DMS53 treated with DMSO at 0.1 percent for 48 hours (cell line): ENCODE measurements at regions not wholly inside any gene's neighbourhood (a gene's known extent, or its start where the extent isn't known, plus 50 kb on each side); places are given as distances from the start of the nearest gene placed in this dataset.

Source experiments
- DNase-seq: peaks from one replicate; lab custom pipeline; 2025; ENCODE audit not compliant: unreplicated experiment; lab: John Stamatoyannopoulos, UW

DNA sequence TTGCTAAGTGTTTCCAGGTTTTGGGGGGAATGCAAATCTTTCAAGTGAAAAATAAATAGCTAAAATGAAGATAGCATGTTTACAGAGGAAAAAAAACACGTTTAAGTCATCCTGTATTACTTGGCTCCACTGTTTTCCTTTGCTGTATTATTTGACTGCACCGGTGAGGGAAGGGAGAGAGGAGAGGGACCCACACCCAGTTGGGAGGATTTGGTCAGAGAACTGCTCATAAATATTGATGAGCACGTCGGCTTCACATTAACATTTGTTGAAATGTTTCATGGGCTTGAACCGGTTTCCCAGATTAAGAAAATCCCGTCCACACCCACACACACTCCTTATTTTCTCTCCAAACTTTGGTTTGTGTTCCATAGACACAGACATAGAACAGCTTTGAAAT is 493.8 kb upstream of the MGMT start:
- no peak for DNase-seq

DNA sequence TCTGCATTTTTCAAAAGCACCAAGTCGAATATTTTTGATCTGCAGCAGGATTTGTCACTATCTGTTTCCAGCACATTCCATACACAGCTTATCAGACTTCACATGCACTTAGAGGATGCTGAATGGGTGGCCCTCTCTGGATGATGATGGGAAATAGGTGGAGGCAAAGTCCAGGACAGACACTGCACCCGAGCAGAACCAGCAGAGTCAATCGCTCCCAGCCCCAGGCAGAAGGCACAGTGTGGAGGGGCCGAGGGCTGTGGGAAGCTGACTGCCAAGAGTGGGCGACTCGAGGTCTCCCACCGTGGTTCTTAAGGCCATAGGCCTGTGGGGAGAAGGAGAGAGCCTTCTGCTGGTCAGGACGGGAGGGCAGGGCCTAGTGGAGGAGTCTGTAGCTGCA is 490.2 kb upstream of the MGMT start:
- DNase-seq, result no peak

DNA sequence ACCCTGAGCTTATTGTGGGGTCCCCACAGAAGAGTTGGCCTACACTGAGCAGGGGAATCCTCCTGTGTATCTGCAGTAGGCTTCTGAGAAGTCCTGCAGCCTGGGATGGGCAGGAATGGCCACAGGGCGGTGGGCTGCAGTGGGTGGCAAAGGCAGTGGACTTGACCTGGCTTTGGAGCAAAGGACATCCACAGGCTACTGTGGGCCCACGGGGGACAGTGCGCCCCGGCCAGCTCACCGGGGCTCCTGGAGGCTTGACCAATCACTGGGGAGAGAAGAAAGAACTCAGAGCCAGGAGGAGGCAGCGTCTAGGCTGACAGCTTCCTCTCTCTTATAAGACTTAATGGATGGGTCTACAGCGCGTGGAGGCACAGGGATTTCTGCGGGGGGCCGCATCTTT is 488.8 kb upstream of the MGMT start:
- no peak for DNase-seq

DNA sequence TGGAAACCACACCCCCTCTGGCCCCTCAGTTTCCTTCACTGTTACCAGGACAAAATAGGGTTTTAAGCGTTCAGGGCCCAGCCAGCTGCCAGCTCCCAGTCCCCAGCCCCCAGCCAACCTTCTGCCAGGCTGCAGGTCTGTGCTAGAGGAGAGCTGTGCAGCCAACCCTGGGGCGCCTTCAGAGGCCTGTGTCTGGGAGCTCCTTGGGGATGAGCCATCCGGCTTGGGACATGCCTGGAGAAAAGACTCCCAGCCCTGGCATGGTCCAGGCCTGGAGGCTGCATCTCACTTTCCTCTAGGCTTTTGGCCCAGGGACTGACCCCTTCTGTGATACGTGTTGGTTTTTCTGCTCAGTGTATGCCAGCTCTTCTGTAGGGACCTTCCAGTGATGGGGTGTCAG is 487.6 kb upstream of the MGMT start:
- DNase-seq, result no peak

DNA sequence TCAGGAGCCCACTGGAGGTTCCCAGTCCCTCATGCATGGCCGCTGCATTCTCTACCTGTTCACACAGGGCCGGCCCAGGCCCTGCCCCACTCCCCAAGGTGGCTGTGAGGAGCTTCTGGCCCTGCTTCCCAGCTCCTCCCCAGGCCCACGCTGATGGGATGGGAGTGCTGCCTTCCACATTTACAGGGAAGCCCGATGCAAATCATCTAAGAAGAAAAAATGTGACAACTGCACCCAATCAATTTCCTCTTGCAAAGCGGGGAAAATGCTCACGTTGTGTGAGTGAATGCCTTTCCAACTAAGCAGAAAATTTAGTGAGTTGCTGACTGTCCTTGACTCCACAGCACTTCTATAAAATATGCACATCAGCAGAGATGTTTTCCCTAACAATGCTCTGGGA is 485.8 kb upstream of the MGMT start:
- DNase-seq, result no peak

DNA sequence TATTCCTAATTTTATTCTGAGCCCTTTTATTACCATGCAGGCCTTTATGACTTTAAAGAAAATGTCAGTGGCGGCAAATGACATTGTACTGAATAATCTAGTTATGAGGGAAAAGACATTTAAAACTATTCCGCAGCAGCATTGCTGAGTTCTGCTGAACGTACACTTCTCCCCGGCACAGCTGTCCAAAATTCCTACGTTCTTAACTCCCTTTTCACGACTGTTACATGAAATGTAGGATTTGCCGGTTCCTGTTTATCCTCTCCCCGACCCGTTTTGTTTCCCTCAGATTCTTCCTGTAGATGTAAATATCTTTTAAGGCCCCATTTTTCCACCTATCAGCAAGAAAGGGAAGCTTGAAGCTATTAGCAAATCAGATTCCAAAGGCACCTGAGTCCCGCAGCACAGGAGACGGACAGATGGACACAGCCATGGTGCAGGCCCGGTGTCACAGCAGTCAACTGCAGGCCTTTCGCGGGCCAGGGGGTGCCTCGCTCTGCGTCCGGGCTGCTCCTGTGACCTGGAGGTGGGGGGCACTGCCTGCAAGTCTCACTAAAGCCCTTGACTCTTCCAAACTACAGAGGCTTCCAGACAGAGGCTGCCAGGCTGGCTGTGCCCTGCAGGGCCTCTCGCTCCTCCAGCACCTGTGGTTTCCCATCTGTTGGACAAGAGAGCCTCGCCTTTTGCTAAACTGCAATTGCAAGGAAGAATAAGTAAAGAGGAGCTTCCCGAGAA is 485.0 kb upstream of the MGMT start:
- DNase-seq, result no peak

DNA sequence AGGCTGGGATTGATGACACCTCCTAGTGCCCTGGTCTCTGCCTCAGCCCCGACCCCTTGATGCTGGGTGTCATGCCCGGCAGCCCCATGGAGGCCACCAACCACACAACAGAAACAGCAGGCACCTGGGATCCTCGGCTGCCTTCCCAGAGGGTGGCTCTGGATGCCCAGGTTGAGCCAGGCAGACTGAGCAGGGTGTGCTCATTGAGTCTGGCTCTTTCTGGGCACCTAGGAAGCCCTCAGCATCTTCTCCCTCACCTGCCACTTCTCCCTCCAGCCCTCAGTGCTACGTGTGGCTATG is 484.5 kb upstream of the MGMT start:
- no peak for DNase-seq

DNA sequence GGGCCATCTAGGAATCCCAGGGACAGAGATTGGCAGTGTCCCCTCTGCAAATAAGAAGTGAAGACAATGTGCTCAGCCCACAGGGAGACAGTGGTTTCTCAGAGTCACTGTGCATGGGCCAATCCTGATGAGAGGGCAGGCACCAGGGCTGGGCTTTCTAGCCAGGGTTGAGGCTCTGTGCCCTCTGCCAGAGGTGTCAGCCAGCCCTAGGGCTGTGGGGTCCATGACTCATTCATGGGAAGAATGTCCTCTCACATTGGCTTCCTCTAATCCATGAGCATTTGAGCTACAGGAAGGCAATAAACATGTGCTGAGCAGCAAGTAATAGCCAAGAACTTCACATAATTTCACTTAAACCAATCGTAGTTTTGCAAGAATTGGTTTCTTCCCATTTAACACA is 482.0 kb upstream of the MGMT start:
- DNase-seq, result no peak

DNA sequence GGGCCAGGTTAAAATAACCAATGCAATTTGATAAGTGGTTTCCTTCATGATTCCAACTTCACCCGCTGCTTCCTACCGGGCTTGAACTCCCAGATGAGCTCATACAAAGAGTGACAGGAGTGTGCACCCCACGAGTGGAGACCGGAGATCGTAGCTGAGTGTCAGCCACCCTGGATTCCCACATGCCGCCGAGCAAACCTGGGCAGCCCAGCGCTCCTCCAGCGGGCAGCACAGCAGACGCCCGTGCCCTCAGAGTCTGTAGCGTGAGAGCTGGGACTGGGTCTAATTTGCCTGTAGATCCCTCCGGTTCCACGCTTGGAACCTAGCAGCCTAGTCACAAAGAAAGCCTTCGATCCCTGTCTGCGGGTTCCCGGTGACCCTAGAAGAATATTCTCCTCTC is 476.1 kb upstream of the MGMT start:
- no peak for DNase-seq

DNA sequence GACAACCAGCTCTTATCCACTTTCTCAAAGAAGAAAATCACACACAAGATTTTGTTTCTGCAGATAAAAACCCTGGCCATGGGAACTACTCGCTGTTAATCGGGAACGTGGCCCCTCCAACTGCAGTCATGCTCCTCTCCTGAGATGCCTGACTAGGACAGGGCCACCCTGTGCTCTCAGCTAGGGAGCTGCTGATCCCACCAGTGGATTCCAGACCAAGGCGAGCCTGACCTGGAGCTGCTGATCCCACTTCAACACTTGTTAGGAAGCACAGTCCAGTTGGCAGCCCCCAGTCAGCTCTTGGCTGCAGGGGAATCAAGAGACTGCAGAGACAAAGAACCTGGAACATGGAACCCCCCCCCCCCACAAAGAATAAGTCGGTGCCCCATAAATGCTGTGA is 474.3 kb upstream of the MGMT start:
- no peak for DNase-seq

DNA sequence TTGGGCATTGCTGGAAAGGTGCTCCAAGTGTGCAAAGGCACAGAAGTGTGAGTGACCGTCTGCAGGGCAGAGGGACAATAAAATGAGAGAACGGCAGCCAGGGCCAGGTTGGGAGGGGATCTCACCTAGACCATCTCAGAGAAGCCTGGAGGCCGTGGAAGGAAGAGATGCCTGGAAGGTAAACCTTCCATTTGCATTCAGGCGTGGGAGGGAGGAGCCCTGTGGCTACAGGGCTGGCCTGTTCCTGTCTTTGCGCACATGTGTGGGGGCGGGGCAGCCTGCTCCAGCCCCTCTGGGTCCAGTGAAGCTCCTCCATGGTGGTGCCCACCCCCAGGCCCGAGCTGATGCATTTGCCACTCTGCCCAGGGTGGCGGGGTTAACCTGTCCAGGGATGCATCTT is 473.6 kb upstream of the MGMT start:
- DNase-seq, result no peak

DNA sequence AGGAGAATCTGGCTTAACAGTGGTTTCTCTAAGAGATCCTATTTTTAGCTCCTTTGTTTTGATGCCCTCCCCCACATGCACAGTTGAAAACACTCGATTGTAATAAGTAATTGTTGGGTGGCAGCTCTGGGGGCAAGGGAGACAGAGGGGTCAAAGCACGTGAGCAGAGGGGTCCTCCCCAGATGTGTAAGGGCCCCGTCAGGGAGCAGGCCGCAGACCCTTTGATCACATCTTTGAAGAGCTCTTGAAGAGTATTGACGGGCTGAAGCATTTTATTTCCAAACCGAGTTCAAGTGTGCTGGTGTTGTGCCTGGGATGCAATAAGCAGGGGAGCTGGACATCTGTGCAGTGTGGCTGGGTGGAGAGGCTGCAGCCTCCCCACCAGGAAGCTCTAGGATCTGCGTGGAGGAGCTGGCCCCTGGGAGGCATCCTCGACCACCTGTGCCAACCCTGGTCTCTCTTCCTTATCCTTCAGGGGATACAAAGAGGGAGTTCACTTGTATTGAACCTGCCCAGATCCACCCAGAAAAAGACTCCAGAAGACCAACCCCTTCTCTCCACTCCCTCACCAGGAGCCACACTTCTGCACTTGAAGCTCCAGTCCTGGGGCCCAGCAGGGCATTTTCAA is 473.0 kb upstream of the MGMT start:
- no peak for DNase-seq

DNA sequence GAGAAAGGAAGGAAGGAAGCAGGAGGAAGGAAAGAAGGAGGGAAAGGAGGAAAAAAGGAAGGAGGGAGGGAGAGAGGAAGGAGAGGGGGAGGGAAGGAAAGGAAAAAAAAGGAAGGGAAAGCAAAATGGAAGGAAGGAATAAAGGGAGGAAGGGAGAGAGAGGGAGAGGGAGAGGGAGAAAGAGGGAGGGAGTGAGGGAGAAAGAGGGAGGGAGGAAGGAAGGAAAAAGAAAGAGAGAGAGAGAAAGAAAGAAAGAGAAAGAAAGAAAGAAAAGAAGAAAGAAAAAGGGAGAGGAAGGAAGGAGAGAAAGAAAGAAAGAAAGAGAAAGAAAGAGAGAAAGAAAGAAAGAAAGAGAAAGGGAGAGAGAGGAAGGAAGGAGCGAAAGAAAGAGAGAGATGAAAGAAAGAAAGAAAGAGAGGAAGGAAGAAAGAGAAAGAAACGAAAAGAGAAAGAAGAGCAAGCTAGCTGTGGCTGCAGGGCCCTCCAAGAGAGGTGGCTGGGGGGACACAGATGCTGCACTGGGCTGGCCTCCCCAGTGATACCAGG is 472.4 kb upstream of the MGMT start:
- DNase-seq, result no peak

DNA sequence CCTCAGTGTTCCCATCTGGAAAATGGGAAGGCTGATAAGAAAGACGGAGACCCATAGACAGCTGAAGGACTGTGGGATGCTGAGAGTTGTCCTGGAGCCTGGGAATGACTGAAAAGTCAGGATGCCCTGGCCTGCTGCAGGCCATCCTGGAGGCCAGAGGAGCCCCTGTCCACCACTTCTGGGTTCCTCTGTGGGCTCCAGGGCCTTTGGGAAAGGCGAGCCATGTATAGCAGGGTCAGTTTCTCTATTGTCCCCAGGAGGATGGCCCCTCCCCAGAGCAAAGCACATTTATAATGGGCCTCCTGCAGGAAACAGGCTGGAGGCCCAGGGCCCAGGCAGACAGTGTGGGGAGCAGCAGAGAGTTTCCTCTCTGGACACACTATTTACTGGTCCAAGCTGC is 471.4 kb upstream of the MGMT start:
- DNase-seq, result no peak

DNA sequence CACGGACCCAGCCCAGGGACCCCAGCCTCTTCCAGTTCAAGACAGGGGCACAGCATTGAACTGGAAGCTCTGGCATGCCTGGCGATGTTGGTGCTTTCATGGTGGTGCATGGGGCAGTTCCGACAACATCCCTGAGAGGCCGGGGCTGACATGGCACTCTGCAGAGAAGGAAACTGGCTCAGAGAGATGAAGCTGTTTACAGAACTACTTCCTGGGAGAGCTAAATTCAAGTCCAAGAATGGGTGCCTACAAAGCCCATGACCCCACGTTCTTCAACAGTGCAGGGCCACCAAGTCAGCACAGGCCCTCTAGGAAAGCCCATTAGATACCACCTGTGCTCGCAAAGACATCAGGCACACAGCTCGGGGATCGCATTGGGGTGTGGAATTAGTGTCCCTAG is 470.9 kb upstream of the MGMT start:
- DNase-seq, result no peak

DNA sequence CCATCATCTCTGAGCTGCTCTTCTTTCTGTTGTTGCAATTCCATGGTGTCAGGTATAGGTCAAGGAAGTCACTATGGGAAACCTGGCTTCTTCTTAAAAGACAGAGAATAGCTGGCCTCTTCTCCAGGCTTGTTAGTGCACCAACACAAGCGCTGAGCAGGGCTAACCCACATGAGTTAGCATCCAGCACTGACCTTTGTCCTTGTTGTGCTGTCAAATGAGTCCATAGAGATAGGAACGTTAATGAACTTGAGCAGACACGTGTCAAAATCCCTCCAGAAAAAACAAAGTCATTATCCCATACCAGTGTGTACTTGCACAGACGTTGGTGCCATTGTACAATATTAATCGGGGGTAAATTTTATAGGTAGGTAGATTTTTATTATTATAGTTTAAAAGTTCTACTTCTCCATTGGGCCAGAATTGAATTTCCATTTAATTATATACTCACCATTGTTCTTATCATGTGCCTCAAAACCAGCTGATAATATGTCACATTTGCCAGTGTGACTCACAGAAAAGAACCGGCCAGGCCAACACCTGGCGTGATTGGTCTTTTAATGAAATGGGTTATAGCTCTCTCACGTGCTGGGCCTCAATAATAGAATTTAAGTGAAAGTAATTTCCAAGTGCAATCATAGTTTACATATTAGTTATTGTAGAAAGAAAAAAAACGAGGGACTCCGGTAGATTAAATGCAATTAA is 468.8 kb upstream of the MGMT start:
- DNase-seq, result no peak

DNA sequence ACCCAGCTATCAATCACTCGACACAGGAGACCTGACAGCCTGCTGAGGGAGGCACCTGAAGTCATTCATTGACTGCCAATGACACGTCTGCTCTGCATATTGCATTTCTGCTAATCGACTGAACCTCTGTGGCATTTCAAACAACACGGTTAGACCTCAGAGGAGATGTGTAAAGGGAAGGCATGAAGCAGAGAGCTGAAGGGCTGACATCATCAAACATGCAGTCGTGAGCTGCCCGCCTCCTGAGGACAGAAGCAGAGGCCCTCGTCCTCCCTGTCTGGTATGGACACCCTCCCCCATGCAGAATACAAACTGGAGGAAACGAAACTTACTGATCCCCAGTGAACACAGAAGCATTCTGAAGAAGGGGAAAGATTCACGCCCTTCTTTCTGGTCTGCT is 462.6 kb upstream of the MGMT start:
- DNase-seq, result no peak

DNA sequence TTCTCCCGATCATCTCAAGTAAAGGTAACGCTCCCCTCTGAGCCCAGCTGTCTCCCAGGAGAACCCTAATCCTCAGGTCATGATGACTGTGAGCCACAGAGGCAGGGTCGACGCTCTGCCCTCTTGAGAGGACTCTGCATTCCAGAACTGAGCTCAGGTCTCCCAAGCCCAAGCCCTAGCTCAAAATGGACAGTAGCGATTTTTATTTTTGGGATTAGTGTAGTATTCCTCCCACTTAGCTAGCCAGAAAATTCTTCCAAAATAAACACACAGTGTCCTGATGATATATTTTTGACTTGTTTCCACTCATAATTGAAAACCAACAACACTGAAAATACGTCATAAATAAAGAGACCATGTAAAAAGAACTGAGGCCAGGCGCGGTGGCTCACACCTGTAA is 462.0 kb upstream of the MGMT start:
- DNase-seq, result no peak

DNA sequence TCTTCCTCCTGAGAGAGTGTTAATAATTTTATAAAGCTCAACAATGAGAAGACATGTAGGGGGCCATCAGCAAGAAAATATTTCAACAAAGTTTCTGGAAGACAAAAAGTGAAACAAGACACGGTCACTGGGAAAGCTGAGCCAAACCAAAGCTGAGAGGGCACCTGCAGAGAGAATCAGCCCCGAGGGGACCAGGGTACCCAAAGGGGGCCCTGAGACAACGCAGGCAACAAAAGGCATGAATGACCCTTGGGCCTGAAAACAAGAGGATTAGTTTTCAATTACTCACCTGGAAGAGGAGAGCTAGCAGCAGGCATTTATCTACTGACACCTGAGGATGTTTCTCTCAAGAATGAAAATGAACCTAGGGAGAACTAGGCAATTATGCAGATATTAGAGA is 461.2 kb upstream of the MGMT start:
- no peak for DNase-seq

DNA sequence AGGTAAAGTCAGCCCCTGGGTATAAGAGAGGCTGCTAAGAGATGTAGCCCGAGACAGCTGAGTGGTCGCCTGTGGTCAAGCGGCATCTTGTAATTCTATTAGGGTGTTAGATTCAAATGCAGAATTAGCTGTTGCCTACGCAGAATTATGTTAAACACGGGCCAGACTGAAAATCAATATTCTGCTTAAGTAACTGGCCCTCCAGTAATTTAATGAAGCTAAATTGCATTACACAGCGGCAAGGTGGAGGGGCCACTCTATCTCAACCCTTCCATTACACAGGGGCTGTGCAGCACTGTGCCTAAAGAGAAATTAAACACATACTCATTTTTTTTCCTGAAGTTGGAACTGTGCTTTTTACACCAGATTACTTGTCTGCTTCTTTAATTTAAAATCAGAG is 448.5 kb upstream of the MGMT start:
- no peak for DNase-seq

DNA sequence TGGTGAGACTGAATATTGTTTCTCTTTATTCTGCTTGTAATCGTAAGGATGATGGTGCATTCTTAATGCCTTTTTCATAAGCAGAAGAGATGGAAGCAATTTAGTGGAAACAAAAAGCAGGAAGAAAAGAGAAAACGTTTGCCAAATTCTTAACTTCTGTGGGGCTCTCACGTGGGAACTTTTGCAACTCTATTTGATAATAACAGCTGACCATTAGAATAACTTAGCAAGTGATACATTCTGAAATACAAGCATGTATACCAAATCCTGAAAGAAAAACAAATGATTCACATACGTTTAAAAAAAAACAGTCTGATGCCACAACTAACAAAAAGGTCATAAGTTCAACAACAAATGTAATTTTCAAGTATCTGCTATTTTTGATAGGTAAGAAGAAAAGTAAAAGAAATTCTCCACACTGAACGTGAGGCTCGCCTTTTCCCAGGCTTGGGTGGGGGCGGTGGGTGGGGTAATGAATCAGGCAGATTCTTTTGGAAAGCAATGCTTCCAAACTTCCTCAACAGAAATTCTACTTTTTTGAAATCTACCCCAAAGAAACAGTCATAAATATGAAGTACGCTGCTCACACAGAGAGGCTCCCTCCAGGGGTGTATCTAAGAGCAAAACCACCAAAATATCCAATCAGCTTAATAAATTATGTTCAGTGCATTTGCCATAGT is 446.2 kb upstream of the MGMT start:
- DNase-seq, result no peak
